ENCODE measurements at regions not wholly inside any gene's neighbourhood (a gene's known extent, or its start where the extent isn't known, plus 50 kb on each side); places are given as distances from the start of the nearest gene placed in this dataset.

- TF ChIP-seq, protein P1, sequence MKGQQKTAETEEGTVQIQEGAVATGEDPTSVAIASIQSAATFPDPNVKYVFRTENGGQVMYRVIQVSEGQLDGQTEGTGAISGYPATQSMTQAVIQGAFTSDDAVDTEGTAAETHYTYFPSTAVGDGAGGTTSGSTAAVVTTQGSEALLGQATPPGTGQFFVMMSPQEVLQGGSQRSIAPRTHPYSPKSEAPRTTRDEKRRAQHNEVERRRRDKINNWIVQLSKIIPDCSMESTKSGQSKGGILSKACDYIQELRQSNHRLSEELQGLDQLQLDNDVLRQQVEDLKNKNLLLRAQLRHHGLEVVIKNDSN (IDR thresholded peaks at IDR 0.05; ENCODE audit: borderline replicate concordance, low read depth) = no peak
- TF ChIP-seq FOXJ3 (CRISPR knock-in tag; IDR thresholded peaks at IDR 0.05) (no peak), POLR2AphosphoS5 (IDR thresholded peaks at IDR 0.05; ENCODE audit: low read depth, low read length) (no peak), EZH2phosphoT487 (IDR thresholded peaks at IDR 0.05; ENCODE audit: borderline replicate concordance, low read depth) (no peak), SMC3 (IDR thresholded peaks at IDR 0.05; ENCODE audit: low read depth, low read length) (no peak), CTCF (IDR thresholded peaks at IDR 0.05) (no peak)
Measured at GRCh38 chr6:50272611-50273010, 222.9 kb upstream of the DEFB112 start.
